Neural crest cell (in vitro differentiated cells): ENCODE measurements at regions not wholly inside any gene's neighbourhood (a gene's known extent, or its start where the extent isn't known, plus 50 kb on each side); places are given as distances from the start of the nearest gene placed in this dataset.

Source experiments
- DNase-seq: peaks from one replicate; pipeline ENCODE4 v3.0.0; 2021; ENCODE audit warnings: low read depth, mixed read lengths, low spot score
- H3K27ac Mint-ChIP-seq: one replicate; pipeline ENCODE4 v1.8.0; 2021; ENCODE audit warnings: mild to moderate bottlenecking, mixed read lengths; ENCODE audit not compliant: unreplicated experiment
- H3K27me3 Mint-ChIP-seq: 2 replicates; pipeline ENCODE4 v1.8.0; 2021; ENCODE audit warnings: low read depth, mild to moderate bottlenecking, mixed read lengths
- H3K36me3 Mint-ChIP-seq: 2 replicates; pipeline ENCODE4 v1.8.0; 2021; ENCODE audit warnings: low read depth, mild to moderate bottlenecking, mixed read lengths
- H3K4me1 Mint-ChIP-seq: 2 replicates; pipeline ENCODE4 v1.8.0; 2021; ENCODE audit warnings: mixed read lengths
- H3K4me3 Mint-ChIP-seq: one replicate; pipeline ENCODE4 v1.8.0; 2021; ENCODE audit warnings: mild to moderate bottlenecking, mixed read lengths
- H3K9me3 Mint-ChIP-seq: 2 replicates; pipeline ENCODE4 v1.8.0; 2021; ENCODE audit warnings: mixed read lengths
- CTCF ChIP-seq: fragments of 200-600 bp; sonication (generic); conservative IDR thresholded peaks from 2 replicates; pipeline ENCODE4 v1.5.0; 2021; ENCODE audit warnings: antibody characterized with exemption, mild to moderate bottlenecking

- Mint-ChIP-seq H3K36me3 (peaks cover 3% of the 10 kb centered on the region), H3K9me3 (peaks cover 14% of the 10 kb centered on the region), H3K4me3 (no peak overlapping the region), H3K27ac (no peak overlapping the region), H3K27me3 (peaks cover 2% of the 10 kb centered on the region), H3K4me1 (no peaks in the 10 kb centered on the region)
- no peak for DNase-seq
- TF ChIP-seq CTCF = no peak
Observed at GRCh38 chr10:8721650-8722049, 667.2 kb downstream of the GATA3 start.

GRCh38 chr10:8722835-8723234 lies 668.3 kb downstream of the GATA3 start:
- peaks cover 6% of the 10 kb centered on the region for H3K27me3 Mint-ChIP-seq
- H3K9me3 Mint-ChIP-seq = peaks cover 14% of the 10 kb centered on the region
- H3K36me3 Mint-ChIP-seq = peaks cover 3% of the 10 kb centered on the region
- H3K27ac Mint-ChIP-seq = no peak overlapping the region
- H3K4me3 Mint-ChIP-seq = no peak overlapping the region
- H3K4me1 Mint-ChIP-seq = no peaks in the 10 kb centered on the region
- no peak for TF ChIP-seq CTCF
- DNase-seq = no peak

- H3K4me1 Mint-ChIP-seq = no peaks in the 10 kb centered on the region
- no peak overlapping the region for H3K4me3 Mint-ChIP-seq
- H3K27me3 Mint-ChIP-seq = peaks cover 17% of the 10 kb centered on the region
- DNase-seq = no peak
- peaks cover 3% of the 10 kb centered on the region for H3K36me3 Mint-ChIP-seq
- peaks cover 9% of the 10 kb centered on the region for H3K9me3 Mint-ChIP-seq
- no peak for TF ChIP-seq CTCF
- no peak overlapping the region for H3K27ac Mint-ChIP-seq
Observed at GRCh38 chr10:8725343-8725742, 670.9 kb downstream of the GATA3 start.

- TF ChIP-seq CTCF = no peak
- no peak for DNase-seq
- Mint-ChIP-seq H3K4me1 (no peaks in the 10 kb centered on the region), H3K27me3 (peaks cover 17% of the 10 kb centered on the region), H3K27ac (no peak overlapping the region), H3K36me3 (peaks cover 3% of the 10 kb centered on the region), H3K9me3 (peaks cover 9% of the 10 kb centered on the region), H3K4me3 (no peak overlapping the region)
Observed at GRCh38 chr10:8726084-8726778, 671.7 kb downstream of the GATA3 start.

GRCh38 chr10:8726779-8727084 lies 672.2 kb downstream of the GATA3 start:
- Mint-ChIP-seq H3K36me3 (peaks cover 3% of the 10 kb centered on the region), H3K27me3 (peaks cover 17% of the 10 kb centered on the region), H3K9me3 (peaks cover 9% of the 10 kb centered on the region), H3K4me3 (no peak overlapping the region), H3K4me1 (no peaks in the 10 kb centered on the region), H3K27ac (no peak overlapping the region)
- no peak for TF ChIP-seq CTCF
- DNase-seq = no peak
